Natural killer cell (primary cell): ENCODE measurements at regions not wholly inside any gene's neighbourhood (a gene's known extent, or its start where the extent isn't known, plus 50 kb on each side); places are given as distances from the start of the nearest gene placed in this dataset.

Experiments used
- ATAC-seq, 3 donors: fragments of 150-1000 bp in 2 of 3; fragments of 200-7000 bp in 1 of 3; cut with Tn5 transposase; 1 replicate in 1 of 3; 2 replicates in 2 of 3; pipeline ENCODE4 v1.10.0; 2021; ENCODE audit warnings: mild to moderate bottlenecking in 2 of 3, moderate library complexity in 2 of 3
- DNase-seq, 2 donors: peaks; one replicate each; pipeline versions ENCODE4 v3.0.0 to v3.0.0-alpha.2; 2013 to 2021; ENCODE audit warnings: mixed read lengths in 1 of 2
- H3K27ac ChIP-seq: one replicate; pipeline ENCODE4 v1.5.1; 2013; ENCODE audit warnings: mild to moderate bottlenecking, low read length
- H3K27me3 ChIP-seq: one replicate; pipeline ENCODE4 v1.6.1; 2013; ENCODE audit warnings: low read length; ENCODE audit not compliant: control insufficient read depth, insufficient read depth
- H3K36me3 ChIP-seq: one replicate; pipeline ENCODE4 v1.6.1; 2013; ENCODE audit warnings: low read length; ENCODE audit not compliant: control insufficient read depth, insufficient read depth
- H3K4me1 ChIP-seq: one replicate; pipeline ENCODE4 v1.6.1; 2013; ENCODE audit warnings: low read length; ENCODE audit not compliant: control insufficient read depth, insufficient read depth
- H3K4me3 ChIP-seq: one replicate; pipeline ENCODE4 v1.5.1; 2013; ENCODE audit warnings: low read length
- H3K9me3 ChIP-seq: one replicate; pipeline ENCODE4 v1.6.1; 2013; ENCODE audit warnings: low read length; ENCODE audit not compliant: control insufficient read depth, insufficient read depth
- H3K27ac Mint-ChIP-seq, 2 donors: one replicate each; pipeline ENCODE4 v1.8.0; 2022; ENCODE audit warnings: mild to moderate bottlenecking in 2 of 2, mixed read lengths in 2 of 2, moderate library complexity in 1 of 2
- H3K27me3 Mint-ChIP-seq, 2 donors: one replicate each; pipeline ENCODE4 v1.8.0; 2022; ENCODE audit warnings: low read depth in 2 of 2, mixed read lengths in 2 of 2
- H3K36me3 Mint-ChIP-seq: one replicate; pipeline ENCODE4 v1.8.0; 2022; ENCODE audit warnings: mixed read lengths
- H3K4me1 Mint-ChIP-seq, 2 donors: one replicate each; pipeline ENCODE4 v1.8.0; 2022; ENCODE audit warnings: mixed read lengths in 2 of 2
- H3K4me3 Mint-ChIP-seq: one replicate; pipeline ENCODE4 v1.8.0; 2022; ENCODE audit warnings: mild to moderate bottlenecking, moderate library complexity, mixed read lengths
- H3K9me3 Mint-ChIP-seq, 2 donors: one replicate each; pipeline ENCODE4 v1.8.0; 2022; ENCODE audit warnings: mixed read lengths in 2 of 2
- CTCF ChIP-seq: fragments of 200-600 bp; IDR thresholded peaks from one replicate; pipeline ENCODE4 v1.8.0; 2022; ENCODE audit warnings: antibody characterized with exemption
- WGBS: methylation state at CpG from one replicate; pipeline ENCODE4 v1.1.7; 2013; ENCODE audit warnings: missing lambda C conversion rate; ENCODE audit not compliant: insufficient coverage; 5-methylcytosine and 5-hydroxymethylcytosine counted together
- intact Hi-C: fragments of 100-400 bp; cut with micrococcal nuclease; formaldehyde crosslinking; loops from one replicate; pipeline ENCODE4 v1.14.2; 2022

DNA sequence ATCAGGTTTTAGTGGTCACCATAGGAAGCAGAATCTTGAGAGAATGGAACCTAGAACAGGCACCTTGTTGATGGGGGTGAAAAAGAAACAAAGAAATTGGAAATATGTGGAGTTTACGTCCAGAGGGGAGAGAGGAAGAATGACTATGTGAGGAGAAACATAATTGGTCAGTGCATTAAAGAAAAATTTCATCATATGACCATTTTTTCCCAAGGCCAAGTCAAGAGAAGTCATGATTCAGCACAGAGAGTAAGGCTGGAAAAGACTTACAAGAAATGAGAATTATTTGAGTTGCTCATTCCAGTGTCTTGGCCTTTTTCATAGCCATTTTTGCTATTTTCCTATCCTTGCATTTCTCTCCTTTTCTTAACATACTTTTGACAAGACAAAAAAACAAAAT is 421.7 kb downstream of the EFNB2 start:
- Histone ChIP-seq H3K36me3 (no peaks in the 10 kb centered on the region), H3K27ac (no peak overlapping the region), H3K27me3 (no peaks in the 10 kb centered on the region), H3K4me1 (no peaks in the 10 kb centered on the region), H3K9me3 (no peaks in the 10 kb centered on the region), H3K4me3 (no peak overlapping the region)
- no peaks in the 10 kb centered on the region for H3K4me1 Mint-ChIP-seq
- H3K9me3 Mint-ChIP-seq, result peaks cover 2% of the 10 kb centered on the region in 2 donors
- TF ChIP-seq CTCF, result no peak
- no peak overlapping the region for H3K27ac Mint-ChIP-seq
- H3K36me3 Mint-ChIP-seq, result no peaks in the 10 kb centered on the region
- H3K4me3 Mint-ChIP-seq, result no peak overlapping the region
- ATAC-seq, result no peak
- no peaks in the 10 kb centered on the region for H3K27me3 Mint-ChIP-seq
- DNase-seq, result no peak
- WGBS, result 86% methylated on average over 1 of the region's 1 CpG
- intact Hi-C loops, result no loop called here

DNA sequence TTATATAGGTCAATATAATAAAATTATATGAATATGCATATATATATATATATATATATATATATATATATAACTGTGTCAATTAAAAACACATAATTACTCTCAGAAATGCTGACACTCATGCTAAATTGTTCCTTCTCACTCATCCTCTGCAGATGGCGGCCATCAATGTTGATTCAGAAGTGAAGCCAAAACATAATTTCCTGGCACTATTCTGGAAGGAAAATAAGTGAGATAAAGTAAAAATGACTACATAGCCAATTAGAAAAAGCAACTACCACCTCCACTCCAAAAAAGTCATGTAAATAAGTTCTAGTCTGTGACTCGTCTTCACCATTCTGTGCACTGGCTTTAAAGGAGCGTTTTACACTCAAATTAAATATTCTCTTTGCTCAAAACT is 423.3 kb downstream of the EFNB2 start:
- Mint-ChIP-seq H3K27me3 (no peaks in the 10 kb centered on the region), H3K36me3 (no peaks in the 10 kb centered on the region), H3K27ac (no peak overlapping the region), H3K4me3 (no peak overlapping the region), H3K4me1 (no peaks in the 10 kb centered on the region), H3K9me3 (peaks cover 2% of the 10 kb centered on the region in 2 donors)
- ATAC-seq (no peak), DNase-seq (no peak)
- Histone ChIP-seq H3K4me1 (no peaks in the 10 kb centered on the region), H3K36me3 (no peaks in the 10 kb centered on the region), H3K4me3 (no peak overlapping the region), H3K27ac (no peak overlapping the region), H3K27me3 (no peaks in the 10 kb centered on the region), H3K9me3 (no peaks in the 10 kb centered on the region)
- TF ChIP-seq CTCF, result no peak
- intact Hi-C loops, result no loop called here
- WGBS, result 80% methylated on average over 2 of the region's 3 CpGs

- no peak for DNase-seq
- no peaks in the 10 kb centered on the region for H3K36me3 ChIP-seq
- H3K9me3 ChIP-seq, result no peaks in the 10 kb centered on the region
- Mint-ChIP-seq H3K27ac (no peak overlapping the region), H3K9me3 (peaks cover 0 to 2% of the 10 kb centered on the region in 2 donors), H3K36me3 (no peaks in the 10 kb centered on the region), H3K4me3 (no peak overlapping the region), H3K4me1 (no peaks in the 10 kb centered on the region), H3K27me3 (no peaks in the 10 kb centered on the region)
- intact Hi-C loops, result no loop called here
- no peak for TF ChIP-seq CTCF
- no peaks in the 10 kb centered on the region for H3K27me3 ChIP-seq
- H3K4me3 ChIP-seq, result no peak overlapping the region
- ATAC-seq, result no peak
- H3K27ac ChIP-seq, result no peak overlapping the region
- 91% methylated on average over 8 of the region's 8 CpGs for WGBS
- H3K4me1 ChIP-seq, result no peaks in the 10 kb centered on the region
These were observed 425.1 kb downstream of the EFNB2 start for GRCh38 chr13:106110241-106110855.

GRCh38 chr13:106109391-106109791 is 426.1 kb downstream of the EFNB2 start:
- WGBS, result 86% methylated on average over 3 of the region's 3 CpGs
- Mint-ChIP-seq H3K36me3 (no peaks in the 10 kb centered on the region), H3K27me3 (no peaks in the 10 kb centered on the region), H3K27ac (no peak overlapping the region), H3K4me3 (no peak overlapping the region), H3K4me1 (no peaks in the 10 kb centered on the region), H3K9me3 (peaks cover 0 to 2% of the 10 kb centered on the region in 2 donors)
- H3K4me1 ChIP-seq, result no peaks in the 10 kb centered on the region
- no peak overlapping the region for H3K27ac ChIP-seq
- H3K36me3 ChIP-seq, result no peaks in the 10 kb centered on the region
- DNase-seq (no peak), ATAC-seq (no peak)
- no peak overlapping the region for H3K4me3 ChIP-seq
- H3K27me3 ChIP-seq, result no peaks in the 10 kb centered on the region
- no peaks in the 10 kb centered on the region for H3K9me3 ChIP-seq
- no peak for TF ChIP-seq CTCF
- intact Hi-C loops, result no loop called here
